Nephron progenitor cell (in vitro differentiated cells): ENCODE measurements at regions not wholly inside any gene's neighbourhood (a gene's known extent, or its start where the extent isn't known, plus 50 kb on each side); places are given as distances from the start of the nearest gene placed in this dataset.

Source experiments
- DNase-seq: peaks from one replicate; pipeline ENCODE4 v3.0.0; 2021
- H3K27ac Mint-ChIP-seq: 2 replicates; pipeline ENCODE4 v1.8.0; 2021; ENCODE audit warnings: mild to moderate bottlenecking, moderate library complexity, mixed read lengths
- H3K27me3 Mint-ChIP-seq: 2 replicates; pipeline ENCODE4 v1.8.0; 2021; ENCODE audit warnings: mild to moderate bottlenecking, low read depth, mixed read lengths; ENCODE audit not compliant: poor library complexity
- H3K36me3 Mint-ChIP-seq: 2 replicates; pipeline ENCODE4 v1.8.0; 2021; ENCODE audit warnings: low read depth, mixed read lengths
- H3K4me1 Mint-ChIP-seq: 2 replicates; pipeline ENCODE4 v1.8.0; 2021; ENCODE audit warnings: mixed read lengths
- H3K4me3 Mint-ChIP-seq: 2 replicates; pipeline ENCODE4 v1.8.0; 2021; ENCODE audit warnings: mild to moderate bottlenecking, moderate library complexity, mixed read lengths
- H3K9me3 Mint-ChIP-seq: 2 replicates; pipeline ENCODE4 v1.8.0; 2021; ENCODE audit warnings: mild to moderate bottlenecking, moderate library complexity, mixed read lengths
- TF ChIP-seq, protein P1 (sequence below): fragments of 200-600 bp; sonication (generic); IDR thresholded peaks from 2 replicates; pipeline ENCODE4 v1.5.0; 2021; ENCODE audit warnings: antibody characterized with exemption

DNA sequence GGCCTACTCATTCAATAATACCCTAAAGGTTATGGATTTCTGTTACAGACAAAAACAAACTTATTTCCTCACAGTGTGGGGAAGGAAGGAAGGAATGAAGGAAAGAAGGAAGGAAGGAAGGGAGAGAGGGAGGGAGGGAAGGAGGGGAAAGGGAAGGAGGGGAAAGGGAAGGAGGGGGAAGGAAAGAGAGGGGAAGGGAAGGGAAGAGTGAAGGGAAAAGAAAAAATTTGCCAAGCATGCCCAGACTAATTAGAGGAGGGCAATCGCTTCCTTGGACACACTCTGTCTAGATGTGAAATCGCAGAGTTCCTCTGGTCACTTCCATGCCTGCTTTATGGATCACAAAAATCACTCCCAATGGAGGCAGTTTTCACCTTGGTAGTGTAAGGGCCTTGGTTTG, 570.1 kb upstream of the SOX9 start:
- Mint-ChIP-seq H3K9me3 (peaks cover 5% of the 10 kb centered on the region), H3K4me1 (no peaks in the 10 kb centered on the region), H3K27ac (no peak overlapping the region), H3K4me3 (no peak overlapping the region), H3K36me3 (no peaks in the 10 kb centered on the region), H3K27me3 (no peaks in the 10 kb centered on the region)
- no peak for DNase-seq
- TF ChIP-seq, protein P1, sequence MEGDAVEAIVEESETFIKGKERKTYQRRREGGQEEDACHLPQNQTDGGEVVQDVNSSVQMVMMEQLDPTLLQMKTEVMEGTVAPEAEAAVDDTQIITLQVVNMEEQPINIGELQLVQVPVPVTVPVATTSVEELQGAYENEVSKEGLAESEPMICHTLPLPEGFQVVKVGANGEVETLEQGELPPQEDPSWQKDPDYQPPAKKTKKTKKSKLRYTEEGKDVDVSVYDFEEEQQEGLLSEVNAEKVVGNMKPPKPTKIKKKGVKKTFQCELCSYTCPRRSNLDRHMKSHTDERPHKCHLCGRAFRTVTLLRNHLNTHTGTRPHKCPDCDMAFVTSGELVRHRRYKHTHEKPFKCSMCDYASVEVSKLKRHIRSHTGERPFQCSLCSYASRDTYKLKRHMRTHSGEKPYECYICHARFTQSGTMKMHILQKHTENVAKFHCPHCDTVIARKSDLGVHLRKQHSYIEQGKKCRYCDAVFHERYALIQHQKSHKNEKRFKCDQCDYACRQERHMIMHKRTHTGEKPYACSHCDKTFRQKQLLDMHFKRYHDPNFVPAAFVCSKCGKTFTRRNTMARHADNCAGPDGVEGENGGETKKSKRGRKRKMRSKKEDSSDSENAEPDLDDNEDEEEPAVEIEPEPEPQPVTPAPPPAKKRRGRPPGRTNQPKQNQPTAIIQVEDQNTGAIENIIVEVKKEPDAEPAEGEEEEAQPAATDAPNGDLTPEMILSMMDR, result no peak

DNA sequence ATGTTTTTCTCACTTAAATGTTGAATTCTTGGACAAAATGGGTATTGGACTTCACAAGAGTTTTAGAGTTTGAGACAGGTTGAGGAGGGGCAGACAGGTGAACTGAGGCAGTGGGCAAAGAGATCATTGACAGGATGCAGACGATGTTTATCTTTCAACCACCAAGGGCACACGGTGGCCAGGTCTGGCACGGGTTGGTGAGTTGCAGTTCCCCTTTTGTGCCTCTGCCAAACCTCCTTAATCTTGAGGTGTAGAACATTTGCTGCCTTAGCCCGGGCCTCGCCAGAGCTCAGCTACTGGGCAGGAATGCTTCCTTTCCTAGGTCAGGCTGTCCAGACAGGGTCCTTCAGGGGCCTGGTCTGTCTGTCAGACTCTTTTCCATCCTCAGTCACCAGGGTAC, 567.4 kb upstream of the SOX9 start:
- H3K9me3 Mint-ChIP-seq, result peaks cover 14% of the 10 kb centered on the region
- no peak for DNase-seq

DNA sequence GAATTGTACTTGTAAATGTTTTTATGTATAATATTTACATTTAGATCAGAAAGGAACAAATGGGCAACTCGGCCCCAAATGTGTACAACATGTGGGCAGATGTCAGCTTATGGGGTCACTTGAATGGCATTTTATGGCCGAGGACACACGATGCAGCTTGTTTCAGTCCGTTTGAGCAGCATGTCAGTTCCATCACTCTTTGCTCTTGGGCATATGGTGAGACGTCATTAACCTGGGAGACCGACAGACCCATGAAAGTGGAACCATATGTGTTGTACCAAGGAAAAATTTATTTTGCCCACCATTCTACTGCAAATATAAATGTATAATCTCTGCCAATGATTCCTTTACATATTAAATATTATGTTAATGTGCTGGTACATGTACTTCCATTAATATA, 561.9 kb upstream of the SOX9 start:
- Mint-ChIP-seq H3K4me1 (peaks cover 29% of the 10 kb centered on the region), H3K36me3 (no peaks in the 10 kb centered on the region), H3K9me3 (peaks cover 9% of the 10 kb centered on the region), H3K4me3 (no peak overlapping the region), H3K27ac (no peak overlapping the region), H3K27me3 (no peaks in the 10 kb centered on the region)
- TF ChIP-seq, protein P1, result no peak
- DNase-seq, result no peak

More for the DNA sequence above, 567.4 kb upstream of the SOX9 start:
- Mint-ChIP-seq H3K27ac (no peak overlapping the region), H3K4me1 (peaks cover 9% of the 10 kb centered on the region), H3K36me3 (no peaks in the 10 kb centered on the region), H3K4me3 (no peak overlapping the region), H3K27me3 (no peaks in the 10 kb centered on the region)
- TF ChIP-seq, protein P1, result no peak

DNA sequence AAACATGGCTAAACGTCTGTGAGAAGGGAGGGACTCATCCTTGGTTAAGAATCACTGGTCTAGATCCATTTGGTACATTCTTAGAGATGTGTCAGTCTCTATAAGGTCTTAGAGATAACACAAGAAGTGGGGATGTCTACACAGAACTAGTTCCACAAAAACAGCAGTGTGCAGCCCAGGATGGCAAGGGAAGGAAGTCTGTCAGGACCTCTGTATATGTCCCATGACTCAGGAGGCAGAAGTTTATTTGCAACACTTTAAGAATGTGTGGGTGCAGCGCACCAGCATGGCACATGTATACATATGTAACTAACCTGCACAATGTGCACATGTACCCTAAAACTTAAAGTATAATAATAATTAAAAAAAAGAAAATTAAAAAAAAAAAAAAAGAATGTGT, 548.5 kb upstream of the SOX9 start:
- H3K4me1 Mint-ChIP-seq, result no peaks in the 10 kb centered on the region
- H3K36me3 Mint-ChIP-seq, result no peaks in the 10 kb centered on the region
- no peak overlapping the region for H3K4me3 Mint-ChIP-seq
- H3K27me3 Mint-ChIP-seq, result no peaks in the 10 kb centered on the region
- H3K9me3 Mint-ChIP-seq, result peaks cover 12% of the 10 kb centered on the region
- TF ChIP-seq, protein P1, result no peak
- DNase-seq, result no peak
- no peak overlapping the region for H3K27ac Mint-ChIP-seq

DNA sequence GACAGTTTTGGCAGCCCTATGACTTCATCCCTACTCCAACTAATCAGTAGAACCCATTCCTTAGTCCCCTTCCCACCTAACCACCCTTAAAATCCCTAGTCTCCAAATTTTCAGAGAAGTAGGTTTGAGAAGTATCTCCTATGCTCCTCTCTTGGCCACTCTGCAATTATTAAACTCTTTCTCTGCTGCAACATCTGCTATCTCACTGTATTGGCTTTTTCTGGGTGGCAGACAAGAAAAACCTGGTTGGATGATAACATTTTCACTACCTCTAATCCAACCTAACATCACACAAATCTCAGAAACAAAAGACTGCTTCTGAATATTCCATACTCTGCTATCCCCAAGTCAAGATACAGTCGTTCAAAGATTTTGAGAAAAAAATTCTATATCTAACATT, 542.4 kb upstream of the SOX9 start:
- Mint-ChIP-seq H3K27me3 (no peaks in the 10 kb centered on the region), H3K4me3 (no peak overlapping the region), H3K36me3 (no peaks in the 10 kb centered on the region), H3K27ac (no peak overlapping the region), H3K4me1 (no peaks in the 10 kb centered on the region), H3K9me3 (peaks cover 29% of the 10 kb centered on the region)
- no peak for DNase-seq
- TF ChIP-seq, protein P1, result no peak

DNA sequence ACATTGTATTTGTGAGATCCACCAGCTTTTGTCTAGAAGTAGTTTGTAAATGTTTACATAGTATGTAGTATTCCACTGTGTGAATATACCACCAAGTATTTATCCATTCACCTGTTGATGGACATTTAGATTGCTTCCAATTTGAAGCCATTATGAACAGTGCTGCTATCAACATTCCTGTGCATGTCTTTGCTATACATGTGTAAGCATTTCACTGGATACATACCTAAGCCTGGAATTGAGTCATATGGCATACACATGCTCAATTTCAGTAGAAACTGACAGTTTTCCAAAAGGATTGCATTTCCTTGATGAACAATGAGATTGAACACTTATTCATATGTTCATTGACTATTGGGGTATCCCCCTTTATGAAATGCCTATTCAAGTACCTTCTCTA, 540.6 kb upstream of the SOX9 start:
- TF ChIP-seq, protein P1, result no peak
- no peak overlapping the region for H3K4me3 Mint-ChIP-seq
- H3K9me3 Mint-ChIP-seq, result peaks cover 29% of the 10 kb centered on the region
- H3K4me1 Mint-ChIP-seq, result no peaks in the 10 kb centered on the region
- no peak for DNase-seq
- H3K36me3 Mint-ChIP-seq, result no peaks in the 10 kb centered on the region
- no peaks in the 10 kb centered on the region for H3K27me3 Mint-ChIP-seq
- no peak overlapping the region for H3K27ac Mint-ChIP-seq
